DOHH2 (cell line): ENCODE measurements at regions not wholly inside any gene's neighbourhood (a gene's known extent, or its start where the extent isn't known, plus 50 kb on each side); places are given as distances from the start of the nearest gene placed in this dataset.

Experiments used
- CTCF ChIP-seq: fragments of 200-600 bp; sonication (generic); IDR thresholded peaks from one replicate; pipeline ENCODE4 v1.5.1; 2014; ENCODE audit warnings: antibody characterized with exemption, mild to moderate bottlenecking, low read depth, low read length; ENCODE audit not compliant: poor library complexity, severe bottlenecking
- EZH2phosphoT487 ChIP-seq: fragments of 200-600 bp; sonication (generic); IDR thresholded peaks from 2 replicates; pipeline ENCODE4 v1.6.1; 2017; ENCODE audit warnings: borderline replicate concordance, mild to moderate bottlenecking, antibody characterized with exemption, low read length, moderate library complexity, mixed read lengths

DNA sequence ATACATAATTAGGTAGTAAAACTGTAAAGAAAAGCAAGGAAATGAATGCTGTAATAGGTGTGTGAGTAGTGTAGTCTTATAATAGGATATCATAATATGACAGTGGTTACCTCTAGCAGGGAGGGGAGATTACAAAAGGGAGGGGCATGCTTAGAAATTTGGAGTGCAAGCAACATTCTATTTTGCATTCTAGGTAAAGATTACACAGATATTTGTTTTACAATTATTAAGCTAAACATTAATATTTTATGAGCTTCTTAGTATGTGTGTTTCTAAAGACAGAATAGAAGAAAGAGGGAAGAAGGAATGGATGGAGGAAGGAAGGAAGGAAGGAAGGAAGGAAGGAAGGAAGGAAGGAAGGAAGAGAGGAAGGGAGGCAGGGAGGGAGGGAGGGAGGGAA lies 177.9 kb downstream of the PAX3 start:
- TF ChIP-seq CTCF (no peak), EZH2phosphoT487 (no peak)
